NCI-H2196 treated with DMSO at 0.1 percent for 48 hours (cell line): ENCODE measurements at regions not wholly inside any gene's neighbourhood (a gene's known extent, or its start where the extent isn't known, plus 50 kb on each side); places are given as distances from the start of the nearest gene placed in this dataset.

Experiments
- DNase-seq: peaks from one replicate; lab custom pipeline; 2025; ENCODE audit not compliant: unreplicated experiment; lab: John Stamatoyannopoulos, UW

DNA sequence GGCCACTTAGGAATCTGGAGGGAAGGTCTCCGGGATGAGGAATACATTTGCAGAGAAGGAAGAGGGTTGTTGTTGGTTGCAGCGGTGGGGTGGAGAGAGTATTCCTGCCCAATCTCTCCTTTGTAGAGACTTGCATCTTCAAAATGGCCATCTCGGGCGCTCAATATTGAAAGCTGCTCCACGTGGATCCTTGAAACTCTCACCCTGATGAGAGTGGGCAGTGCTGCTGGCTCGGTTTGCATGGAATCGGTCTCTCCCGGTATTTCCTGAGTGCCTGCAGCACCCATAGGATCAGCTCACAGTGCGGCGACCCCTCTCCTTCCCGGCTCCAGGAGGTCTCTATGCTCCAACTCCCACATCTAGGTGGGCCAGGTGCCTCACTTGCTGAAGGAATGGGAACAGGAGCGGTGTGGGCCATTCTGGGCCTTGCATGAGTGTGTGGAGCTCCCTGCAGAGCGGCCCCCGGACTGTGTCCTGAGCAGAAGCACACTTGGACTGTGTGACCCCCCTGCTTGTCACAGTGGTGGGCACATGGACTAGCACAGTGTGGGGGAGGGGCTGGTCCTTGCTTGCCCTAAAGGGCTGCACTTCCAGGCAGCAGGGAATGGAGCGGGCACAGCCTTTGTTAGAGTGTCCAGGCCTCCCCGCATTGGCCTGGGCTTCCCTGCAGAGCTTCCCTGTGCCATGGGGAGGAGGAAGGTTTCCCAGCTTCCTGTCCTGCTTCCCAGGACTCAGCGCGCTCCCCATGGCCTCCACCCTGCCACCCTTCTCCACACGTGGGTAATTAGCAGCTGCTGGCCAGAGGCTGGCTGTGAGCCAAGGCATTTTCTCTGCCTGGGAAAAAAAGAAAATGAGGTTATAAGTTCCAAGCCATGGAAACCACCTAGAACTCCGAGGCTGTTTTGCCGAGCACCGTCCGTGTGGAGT is 139.3 kb downstream of the IRF8 start:
- no peak for DNase-seq

GRCh38 chr16:86038926-86039310 is 140.0 kb downstream of the IRF8 start:
- DNase-seq = no peak

DNA sequence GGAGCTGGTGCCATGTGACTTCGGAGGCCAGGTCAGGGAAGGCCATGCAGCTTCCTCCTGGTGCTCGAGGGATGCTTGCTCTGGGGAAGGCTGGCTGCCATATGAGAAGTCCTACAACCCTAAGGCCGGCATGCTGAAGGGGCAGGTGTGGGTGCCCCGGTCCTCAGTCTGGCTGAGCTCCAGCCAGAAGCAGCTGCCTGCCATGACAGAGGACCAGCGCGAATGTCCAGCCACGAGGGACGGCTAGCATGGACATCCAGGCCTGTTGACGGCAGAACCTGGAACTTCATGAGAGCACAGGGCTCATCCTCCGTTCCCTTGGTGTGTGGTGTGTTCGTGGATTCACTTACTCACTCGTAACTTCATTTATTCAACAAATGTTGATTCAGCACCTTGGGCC is 140.6 kb downstream of the IRF8 start:
- no peak for DNase-seq

DNA sequence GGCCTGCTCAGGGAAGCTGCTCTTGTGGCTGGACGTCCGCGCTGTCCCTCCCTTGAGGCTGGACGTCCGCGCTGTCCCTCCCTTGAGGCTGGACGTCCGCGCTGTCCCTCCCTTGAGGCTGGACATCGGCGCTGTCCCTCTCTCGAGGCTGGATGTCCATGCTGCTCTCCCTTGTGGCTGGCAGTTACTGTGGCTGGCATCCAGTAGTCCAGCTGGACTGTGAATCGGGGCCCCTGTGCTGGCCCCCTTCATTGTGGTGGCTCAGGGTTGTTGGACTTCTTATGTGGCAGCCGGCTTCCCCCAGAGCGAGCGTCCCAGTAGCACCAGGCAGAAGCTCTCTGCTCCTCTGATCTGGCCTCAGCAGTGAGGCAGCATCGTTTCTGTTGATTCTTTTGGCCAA is 141.5 kb downstream of the IRF8 start:
- no peak for DNase-seq

- no peak for DNase-seq
Measured at GRCh38 chr16:86041215-86041614, 142.3 kb downstream of the IRF8 start.

- no peak for DNase-seq
Measured at GRCh38 chr16:86041807-86042206, 142.8 kb downstream of the IRF8 start.

DNA sequence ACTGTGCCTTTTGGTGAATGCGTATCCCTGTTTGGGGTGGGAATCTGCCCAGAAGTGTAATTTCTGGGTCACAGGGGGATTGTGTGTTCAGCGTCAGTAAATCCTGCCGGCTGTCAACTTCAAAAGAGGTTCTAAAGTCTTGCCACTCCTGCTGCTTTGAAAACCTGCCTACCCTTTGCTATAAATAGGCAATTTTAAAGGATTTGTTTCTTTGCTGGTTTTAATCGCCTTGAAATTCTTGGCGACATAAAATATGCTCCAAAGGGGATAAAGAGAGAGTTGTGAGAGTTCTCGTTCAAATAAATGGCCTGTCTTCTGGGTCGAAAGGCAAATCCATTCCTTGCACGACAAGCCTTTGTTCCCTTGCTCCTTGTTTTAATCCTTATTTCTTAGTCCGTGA is 143.4 kb downstream of the IRF8 start:
- no peak for DNase-seq

- DNase-seq = no peak
Measured at GRCh38 chr16:86042996-86043725, 144.2 kb downstream of the IRF8 start.

DNA sequence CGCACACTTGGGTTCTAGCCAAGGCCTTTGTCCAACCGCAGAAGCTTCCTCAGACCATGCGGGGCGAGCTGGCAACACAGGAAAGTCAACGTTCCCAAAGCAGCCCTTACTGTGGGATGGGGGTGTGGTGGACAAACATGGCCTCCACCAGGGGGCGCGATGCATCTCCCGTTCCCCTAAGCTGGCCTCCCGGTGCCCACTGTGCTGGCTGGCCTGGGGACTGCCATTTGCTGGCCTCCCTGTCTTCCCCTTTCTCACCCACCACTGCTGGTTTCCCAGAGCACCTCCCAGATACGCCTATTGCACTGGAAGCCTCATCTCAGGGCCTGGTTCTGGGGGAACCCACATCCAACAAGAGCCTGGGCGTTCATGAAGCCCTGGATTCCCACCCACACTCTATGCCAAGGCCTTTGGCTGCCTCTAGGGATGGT is 145.3 kb downstream of the IRF8 start:
- DNase-seq = no peak

DNA sequence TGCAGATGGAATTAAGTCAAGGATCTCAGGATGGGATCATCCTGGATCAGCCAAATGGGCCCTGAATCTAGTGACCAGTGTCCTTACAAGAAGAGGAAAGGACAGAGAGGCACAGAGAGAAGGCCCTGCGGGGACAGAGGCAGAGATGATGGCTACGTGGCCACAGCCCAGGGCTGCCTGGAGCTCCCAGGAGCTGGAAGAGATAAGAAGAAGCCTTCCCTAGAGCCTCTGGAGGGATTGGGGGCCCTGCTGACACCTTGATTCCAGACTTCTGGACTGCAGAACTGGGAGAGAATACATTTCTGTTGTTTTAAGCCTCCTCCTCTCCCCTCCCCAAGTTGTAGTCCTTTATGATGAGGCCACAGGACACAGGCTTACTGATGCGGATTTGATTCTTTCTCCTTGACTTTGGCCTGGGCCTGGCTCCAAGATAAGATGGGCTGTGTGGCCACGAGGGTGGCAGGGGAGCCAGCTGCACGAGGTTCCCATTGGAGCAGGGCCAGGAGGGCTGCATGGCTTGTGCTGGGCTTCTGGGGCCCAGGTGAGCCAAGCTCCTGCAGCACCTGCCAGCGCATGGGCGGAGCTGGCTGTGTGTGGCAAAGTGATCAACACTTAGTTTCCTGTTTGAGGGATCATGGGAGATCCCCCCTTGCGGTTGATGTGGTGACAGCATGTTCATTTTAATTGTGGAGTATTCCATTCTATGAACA is 146.1 kb downstream of the IRF8 start:
- DNase-seq = no peak

DNA sequence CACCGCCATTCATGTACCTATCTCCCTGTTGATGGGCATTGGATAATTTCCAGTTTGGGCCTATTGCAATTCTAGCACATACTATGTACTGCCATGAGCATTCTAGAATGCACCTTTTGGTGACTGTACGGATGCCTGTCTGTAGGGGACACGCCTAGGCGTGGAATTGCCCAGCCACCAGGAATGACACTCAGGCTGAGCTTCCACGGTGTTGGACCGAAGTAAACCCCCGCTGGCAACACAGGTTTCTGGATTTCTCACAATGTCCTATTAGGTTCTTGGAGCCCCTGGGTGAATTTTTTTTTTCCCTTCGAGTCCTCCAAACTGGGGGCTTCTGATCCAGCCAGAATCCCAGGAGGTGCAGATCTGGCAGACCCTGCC is 146.6 kb downstream of the IRF8 start:
- DNase-seq = no peak

- no peak for DNase-seq
Measured at GRCh38 chr16:86046026-86046425, 147.1 kb downstream of the IRF8 start.

DNA sequence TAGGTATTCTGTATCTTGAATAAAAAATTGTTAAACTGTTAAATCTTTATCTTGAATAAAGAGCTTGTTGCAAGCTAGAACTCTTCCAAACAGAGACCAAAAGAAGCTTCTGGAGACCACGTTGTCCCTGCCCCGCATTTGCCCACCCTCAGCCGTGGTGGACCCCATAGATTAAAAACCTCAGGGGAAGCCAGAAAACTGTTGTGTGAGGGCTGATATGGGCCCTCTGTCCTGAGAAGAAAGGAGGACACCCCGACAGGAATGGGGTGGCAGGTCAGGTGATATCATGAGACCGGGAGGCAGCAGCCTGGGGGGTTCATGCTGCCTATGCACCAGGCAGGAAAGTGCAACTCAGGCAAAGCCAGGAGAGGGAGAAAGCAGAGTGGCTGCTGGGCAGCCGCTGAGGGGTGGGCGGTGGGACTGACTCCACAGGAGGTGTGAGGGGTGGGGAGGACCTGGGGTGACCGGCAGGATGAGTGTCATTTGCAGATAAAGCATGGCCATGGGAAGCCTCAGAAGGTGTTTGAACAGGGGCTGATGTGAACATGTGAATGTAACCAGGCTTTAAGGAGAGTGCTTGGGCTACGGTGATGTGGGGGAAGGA is 147.8 kb downstream of the IRF8 start:
- no peak for DNase-seq

DNA sequence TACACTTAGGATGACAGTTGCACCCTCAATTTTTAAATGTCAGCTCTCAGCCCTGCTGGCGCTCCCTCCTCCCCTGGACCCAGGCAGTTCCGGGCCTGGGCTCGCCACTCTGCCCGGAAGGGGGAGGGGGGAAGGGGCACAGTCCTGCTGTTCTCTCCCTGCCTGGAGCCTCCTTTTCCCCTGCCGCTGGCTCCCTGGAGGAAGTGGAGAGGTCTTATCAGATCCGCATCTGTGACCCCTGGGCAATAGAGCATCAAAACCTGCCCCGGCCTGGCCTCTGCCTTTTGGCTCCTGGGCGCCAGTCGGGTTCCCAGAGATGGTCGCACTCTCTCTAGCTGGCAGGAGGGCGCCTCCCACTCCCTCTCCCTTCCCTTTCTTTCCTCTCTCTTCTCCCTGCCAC is 149.3 kb downstream of the IRF8 start:
- DNase-seq = no peak

DNA sequence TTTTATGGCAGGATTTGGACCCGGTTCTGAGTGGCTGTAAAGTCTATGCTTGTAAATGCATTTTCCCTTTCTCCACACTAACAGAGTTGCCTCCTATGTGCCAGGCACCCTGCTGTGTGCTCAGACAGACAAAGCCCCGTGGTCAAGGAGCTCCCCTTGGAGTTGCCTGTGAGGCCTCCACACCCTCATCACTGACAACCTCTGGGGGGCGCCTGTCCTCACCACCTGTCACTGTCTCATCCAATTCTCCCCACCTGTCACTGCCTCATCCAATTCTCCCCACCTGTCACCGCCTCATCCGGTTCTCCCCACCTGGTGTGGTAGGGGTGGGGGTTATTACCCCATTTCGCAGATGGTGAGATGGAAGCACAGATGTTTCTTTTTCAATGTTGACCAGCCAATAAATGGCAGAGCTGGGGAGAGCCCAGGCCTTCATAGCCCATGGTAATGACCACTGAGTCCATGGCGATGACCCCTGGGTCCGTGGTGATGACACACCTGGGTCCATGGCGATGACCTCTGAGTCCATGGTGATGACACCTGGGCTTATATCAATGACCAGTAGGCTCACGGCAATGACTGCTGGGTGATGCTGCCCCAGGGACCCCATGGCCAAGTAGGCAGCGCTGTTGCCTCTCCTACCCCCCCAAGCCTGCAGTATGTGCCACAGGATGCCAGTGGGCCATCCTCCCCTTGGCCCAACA is 150.1 kb downstream of the IRF8 start:
- no peak for DNase-seq

- no peak for DNase-seq
Measured at GRCh38 chr16:86049641-86050040, 150.7 kb downstream of the IRF8 start.

- no peak for DNase-seq
Measured at GRCh38 chr16:86050111-86050510, 151.1 kb downstream of the IRF8 start.

- no peak for DNase-seq
Measured at GRCh38 chr16:86050591-86051367, 151.8 kb downstream of the IRF8 start.

GRCh38 chr16:86051368-86052114 is 152.6 kb downstream of the IRF8 start:
- DNase-seq = no peak
